CD4-positive, alpha-beta T cell (primary cell): ENCODE measurements at regions not wholly inside any gene's neighbourhood (a gene's known extent, or its start where the extent isn't known, plus 50 kb on each side); places are given as distances from the start of the nearest gene placed in this dataset.

Experiments used
- ATAC-seq: fragments of 200-7000 bp; cut with Tn5 transposase; one replicate; pipeline ENCODE4 v1.10.0; 2022; ENCODE audit warnings: mild to moderate bottlenecking; ENCODE audit not compliant: poor library complexity
- CTCF ChIA-PET: fragments of 350-600 bp; sonication (Branson Sonifier 250); formaldehyde crosslinking; loops from one replicate; lab custom pipeline; 2021; ENCODE audit warnings: antibody characterized with exemption, inconsistent platforms; lab: Charles Lee
- POLR2A ChIA-PET: fragments of 350-600 bp; sonication (Branson Sonifier 250); formaldehyde crosslinking; loops from one replicate; lab custom pipeline; 2021; ENCODE audit warnings: antibody characterized with exemption, inconsistent platforms; lab: Charles Lee
- DNase-seq, 14 experiments: peaks; one replicate each; pipeline ENCODE4 v3.0.0-alpha.2; 2013 to 2020; ENCODE audit warnings: mixed read lengths in 2 of 14
- H3K27ac ChIP-seq, 2 donors: one replicate each; pipeline versions ENCODE4 v1.5.1 to v1.7.0; 2013; ENCODE audit warnings: low read length in 2 of 2, low read depth in 1 of 2, mild to moderate bottlenecking in 1 of 2
- H3K27me3 ChIP-seq, 2 experiments: 1 replicate in 1 of 2; 2 replicates in 1 of 2; pipeline versions ENCODE4 v1.6.1 to v1.7.0; 2013; ENCODE audit warnings: low read length in 2 of 2, control low read depth in 1 of 2, mild to moderate bottlenecking in 1 of 2, moderate library complexity in 1 of 2; ENCODE audit not compliant: insufficient read depth in 2 of 2, control insufficient read depth in 1 of 2
- H3K36me3 ChIP-seq: one replicate; pipeline ENCODE4 v1.6.1; 2013; ENCODE audit warnings: low read length, control low read depth; ENCODE audit not compliant: insufficient read depth
- H3K4me1 ChIP-seq: one replicate; pipeline ENCODE4 v1.6.1; 2013; ENCODE audit warnings: low read length, control low read depth; ENCODE audit not compliant: insufficient read depth
- H3K4me3 ChIP-seq: one replicate; pipeline ENCODE4 v1.5.1; 2013; ENCODE audit warnings: mild to moderate bottlenecking, low read length, moderate library complexity
- H3K9me3 ChIP-seq, 2 experiments: 1 replicate in 1 of 2; 2 replicates in 1 of 2; pipeline versions ENCODE4 v1.6.1 to v1.7.0; 2013; ENCODE audit warnings: low read length in 2 of 2, mild to moderate bottlenecking in 2 of 2, control low read depth in 1 of 2, moderate library complexity in 1 of 2; ENCODE audit not compliant: control insufficient read depth in 1 of 2, insufficient read depth in 1 of 2
- H3K27ac Mint-ChIP-seq: one replicate; pipeline ENCODE4 v1.8.0; 2020; ENCODE audit warnings: mixed read lengths
- H3K27me3 Mint-ChIP-seq: one replicate; pipeline ENCODE4 v1.8.0; 2021; ENCODE audit warnings: mixed read lengths
- H3K36me3 Mint-ChIP-seq: one replicate; pipeline ENCODE4 v1.8.0; 2021; ENCODE audit warnings: low read depth, mixed read lengths
- H3K4me1 Mint-ChIP-seq: one replicate; pipeline ENCODE4 v1.8.0; 2021; ENCODE audit warnings: low read depth, mixed read lengths
- H3K4me3 Mint-ChIP-seq: one replicate; pipeline ENCODE4 v1.8.0; 2020; ENCODE audit warnings: mild to moderate bottlenecking, mixed read lengths
- H3K9me3 Mint-ChIP-seq: one replicate; pipeline ENCODE4 v1.8.0; 2020; ENCODE audit warnings: mixed read lengths
- CTCF ChIP-seq: fragments of 200-600 bp; IDR thresholded peaks from one replicate; pipeline ENCODE4 v1.8.0; 2022; ENCODE audit warnings: antibody characterized with exemption, mild to moderate bottlenecking
- intact Hi-C, 2 experiments: fragments of 100-400 bp; cut with DNase I in 1 of 2; cut with micrococcal nuclease in 1 of 2; formaldehyde crosslinking; loops; one replicate each; pipeline versions ENCODE4 v1.15.1 to v1.9.0; 2023 to 2025; cut with DNase I, micrococcal nuclease

- H3K9me3 Mint-ChIP-seq: peaks cover 2% of the 10 kb centered on the region
- no peak for DNase-seq
Measured at GRCh38 chr5:74122979-74123590, 497.1 kb downstream of the ARHGEF28 start.

GRCh38 chr5:74122175-74122574, 496.2 kb downstream of the ARHGEF28 start:
- H3K9me3 Mint-ChIP-seq: peaks cover 2% of the 10 kb centered on the region
- H3K27ac Mint-ChIP-seq: no peak overlapping the region
- no peaks in the 10 kb centered on the region for H3K9me3 ChIP-seq
- H3K4me1 Mint-ChIP-seq: no peaks in the 10 kb centered on the region
- H3K4me3 Mint-ChIP-seq: no peak overlapping the region
- ATAC-seq (no peak), DNase-seq (no peak)
- H3K36me3 ChIP-seq: no peaks in the 10 kb centered on the region
- CTCF ChIA-PET: interaction anchor here (1.3 kb wide), 1 partner anchor 13 kb away, joined by 4 read pairs; no protein-coding TSS in a partner anchor
- no peaks in the 10 kb centered on the region for H3K4me1 ChIP-seq
- H3K27ac ChIP-seq: no peak overlapping the region
- no peak for TF ChIP-seq CTCF
- no peaks in the 10 kb centered on the region for H3K36me3 Mint-ChIP-seq
- H3K27me3 ChIP-seq: no peaks in the 10 kb centered on the region
- H3K4me3 ChIP-seq: no peak overlapping the region
- POLR2A ChIA-PET: no interaction called here
- H3K27me3 Mint-ChIP-seq: no peaks in the 10 kb centered on the region
- intact Hi-C loops: no loop called here

More at GRCh38 chr5:74122979-74123590, 497.1 kb downstream of the ARHGEF28 start:
- ChIA-PET CTCF (interaction anchor here (1.3 kb wide), 1 partner anchor 12 kb away, joined by 4 read pairs; no protein-coding TSS in a partner anchor), POLR2A (interaction anchor here (0.5 kb wide), 1 partner anchor 21 kb away, joined by 3 read pairs; no protein-coding TSS in a partner anchor)
- H3K27me3 Mint-ChIP-seq: no peaks in the 10 kb centered on the region
- H3K9me3 ChIP-seq: no peaks in the 10 kb centered on the region
- H3K27ac Mint-ChIP-seq: no peak overlapping the region
- ATAC-seq: no peak
- no peak overlapping the region for H3K27ac ChIP-seq
- no peak for TF ChIP-seq CTCF
- no peaks in the 10 kb centered on the region for H3K27me3 ChIP-seq
- no peaks in the 10 kb centered on the region for H3K4me1 ChIP-seq
- H3K36me3 ChIP-seq: no peaks in the 10 kb centered on the region
- H3K4me3 ChIP-seq: no peak overlapping the region
- H3K36me3 Mint-ChIP-seq: no peaks in the 10 kb centered on the region
- no peaks in the 10 kb centered on the region for H3K4me1 Mint-ChIP-seq
- no peak overlapping the region for H3K4me3 Mint-ChIP-seq
- intact Hi-C loops: no loop called here

GRCh38 chr5:74120585-74120984, 494.6 kb downstream of the ARHGEF28 start:
- Mint-ChIP-seq H3K9me3 (peaks cover 2% of the 10 kb centered on the region), H3K4me1 (no peaks in the 10 kb centered on the region), H3K36me3 (no peaks in the 10 kb centered on the region), H3K4me3 (no peak overlapping the region), H3K27me3 (no peaks in the 10 kb centered on the region), H3K27ac (no peak overlapping the region)
- H3K4me3 ChIP-seq: no peak overlapping the region
- POLR2A ChIA-PET: no interaction called here
- no peak for TF ChIP-seq CTCF
- no peak overlapping the region for H3K27ac ChIP-seq
- no peaks in the 10 kb centered on the region for H3K4me1 ChIP-seq
- CTCF ChIA-PET: no interaction called here
- no peaks in the 10 kb centered on the region for H3K27me3 ChIP-seq
- H3K9me3 ChIP-seq: no peaks in the 10 kb centered on the region
- DNase-seq: no peak
- intact Hi-C loops: no loop called here
- no peaks in the 10 kb centered on the region for H3K36me3 ChIP-seq
- no peak for ATAC-seq
